Left lung (tissue), 4 donors: ENCODE measurements at regions not wholly inside any gene's neighbourhood (a gene's known extent, or its start where the extent isn't known, plus 50 kb on each side); places are given as distances from the start of the nearest gene placed in this dataset.

Experiments
- ATAC-seq: fragments of 200-7000 bp; cut with Tn5 transposase; one replicate; pipeline ENCODE4 v1.9.1; 2020; ENCODE audit warnings: moderate library complexity
- DNase-seq, 4 donors: peaks; one replicate each; pipeline ENCODE4 v3.0.0-alpha.2; 2013 to 2020
- H3K27ac ChIP-seq, 2 donors: fragments of 200-600 bp; sonication (generic) in 1 of 2; one replicate each; pipeline versions ENCODE4 v1.5.0 to v1.8.0; 2020 to 2021
- H3K27me3 ChIP-seq, 2 donors: fragments of 200-600 bp; sonication (generic) in 1 of 2; one replicate each; pipeline versions ENCODE4 v1.5.0 to v1.8.0; 2020 to 2021
- H3K36me3 ChIP-seq, 2 donors: fragments of 200-600 bp; sonication (generic) in 1 of 2; one replicate each; pipeline versions ENCODE4 v1.5.0 to v1.8.0; 2020 to 2021
- H3K4me1 ChIP-seq, 2 donors: fragments of 200-600 bp; one replicate each; pipeline ENCODE4 v1.8.0; 2021
- H3K4me3 ChIP-seq, 2 donors: fragments of 200-600 bp; sonication (generic) in 1 of 2; one replicate each; pipeline versions ENCODE4 v1.5.0 to v1.8.0; 2020 to 2021; ENCODE audit warnings: mild to moderate bottlenecking in 1 of 2
- H3K9me3 ChIP-seq, 2 donors: fragments of 200-600 bp; sonication (generic) in 1 of 2; one replicate each; pipeline versions ENCODE4 v1.5.0 to v1.8.0; 2020 to 2021
- CTCF ChIP-seq, 2 donors: fragments of 200-600 bp; sonication (generic) in 1 of 2; IDR thresholded peaks; one replicate each; pipeline versions ENCODE4 v1.5.0 to v1.8.0; 2021; ENCODE audit warnings: antibody characterized with exemption in 2 of 2
- intact Hi-C, 2 donors: fragments of 100-400 bp; cut with DNase I; formaldehyde crosslinking; loops; one replicate each; pipeline versions ENCODE4 v1.11.2 to v1.14.2; 2022
- donor health status: DM: no; HTN: yes; CAD: no.
- donor health status: DM: no; HTN: no; CAD: no.

- TF ChIP-seq CTCF (IDR thresholded peaks at IDR 0.05) = no peak
- Histone ChIP-seq H3K36me3 (no peaks in the 10 kb centered on the region), H3K27ac (no peak overlapping the region), H3K27me3 (no peaks in the 10 kb centered on the region), H3K4me3 (no peak overlapping the region), H3K9me3 (no peaks in the 10 kb centered on the region), H3K4me1 (no peaks in the 10 kb centered on the region)
- intact Hi-C loops = no loop called here
- ATAC-seq (no peak), DNase-seq (no peak)
Measured at GRCh38 chr6:74050921-74051320, 354.9 kb downstream of the CD109 start.

GRCh38 chr6:74048387-74048786 is 352.4 kb downstream of the CD109 start:
- Histone ChIP-seq H3K9me3 (no peaks in the 10 kb centered on the region), H3K27ac (no peak overlapping the region), H3K4me1 (no peaks in the 10 kb centered on the region), H3K4me3 (no peak overlapping the region), H3K27me3 (no peaks in the 10 kb centered on the region), H3K36me3 (no peaks in the 10 kb centered on the region)
- intact Hi-C loops = no loop called here
- ATAC-seq (no peak), DNase-seq (no peak)
- no peak for TF ChIP-seq CTCF (IDR thresholded peaks at IDR 0.05)

- no peak for TF ChIP-seq CTCF (IDR thresholded peaks at IDR 0.05)
- Histone ChIP-seq H3K4me3 (no peak overlapping the region), H3K27me3 (no peaks in the 10 kb centered on the region), H3K36me3 (no peaks in the 10 kb centered on the region), H3K4me1 (no peaks in the 10 kb centered on the region), H3K27ac (no peak overlapping the region), H3K9me3 (no peaks in the 10 kb centered on the region)
- intact Hi-C loops = no loop called here
- ATAC-seq (no peak), DNase-seq (no peak)
Measured at GRCh38 chr6:74044417-74045096, 348.6 kb downstream of the CD109 start.

DNA sequence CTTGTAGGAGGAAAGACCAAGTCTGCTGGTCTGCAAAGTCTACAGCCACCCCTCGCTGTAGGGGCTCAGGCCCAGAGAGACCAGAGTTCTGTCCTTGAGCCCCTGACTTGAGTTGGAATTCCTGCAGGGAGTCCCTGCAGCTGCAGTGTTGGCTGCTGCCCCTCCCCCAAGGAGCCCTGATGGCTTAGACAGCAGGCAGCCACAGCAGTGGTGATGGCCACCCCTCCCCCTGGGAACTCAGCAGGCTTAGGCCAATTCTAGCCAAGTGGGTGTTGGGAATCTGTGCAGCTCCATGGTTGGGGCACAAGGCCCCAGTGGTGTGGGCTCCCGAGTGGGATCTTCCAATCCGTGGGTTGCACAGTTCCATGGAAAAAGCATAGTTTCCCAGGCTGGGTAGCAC is 345.4 kb downstream of the CD109 start:
- ATAC-seq (no peak), DNase-seq (no peak)
- Histone ChIP-seq H3K27ac (no peak overlapping the region), H3K27me3 (no peaks in the 10 kb centered on the region), H3K9me3 (peaks cover 0 to 5% of the 10 kb centered on the region in 2 donors), H3K4me3 (no peak overlapping the region), H3K4me1 (no peaks in the 10 kb centered on the region), H3K36me3 (no peaks in the 10 kb centered on the region)
- TF ChIP-seq CTCF (IDR thresholded peaks at IDR 0.05) = no peak
- intact Hi-C loops = no loop called here

- Histone ChIP-seq H3K9me3 (peaks cover 0 to 14% of the 10 kb centered on the region in 2 donors), H3K4me1 (no peaks in the 10 kb centered on the region), H3K4me3 (no peak overlapping the region), H3K36me3 (no peaks in the 10 kb centered on the region), H3K27me3 (no peaks in the 10 kb centered on the region), H3K27ac (no peak overlapping the region)
- intact Hi-C loops = no loop called here
- ATAC-seq (no peak), DNase-seq (no peak)
- TF ChIP-seq CTCF (IDR thresholded peaks at IDR 0.05) = no peak
Measured at GRCh38 chr6:74018825-74019224, 322.8 kb downstream of the CD109 start.
